AG09309 (cell line): ENCODE measurements at regions not wholly inside any gene's neighbourhood (a gene's known extent, or its start where the extent isn't known, plus 50 kb on each side); places are given as distances from the start of the nearest gene placed in this dataset.

ENCODE experiments used
- DNase-seq: peaks from one replicate; pipeline ENCODE4 v3.0.0-alpha.2; 2010; ENCODE audit warnings: low read depth
- H3K4me3 ChIP-seq: 2 replicates; pipeline ENCODE4 v1.5.1; 2011; ENCODE audit warnings: mild to moderate bottlenecking, low read depth, low read length, moderate library complexity; ENCODE audit not compliant: control insufficient read depth
- TF ChIP-seq, protein P1 (sequence below): IDR thresholded peaks from 2 replicates; pipeline ENCODE4 v1.5.1; 2011; ENCODE audit warnings: mild to moderate bottlenecking, low read depth, low read length, inconsistent platforms; ENCODE audit not compliant: insufficient read depth, control insufficient read depth; ENCODE audit errors: missing control alignments

DNA sequence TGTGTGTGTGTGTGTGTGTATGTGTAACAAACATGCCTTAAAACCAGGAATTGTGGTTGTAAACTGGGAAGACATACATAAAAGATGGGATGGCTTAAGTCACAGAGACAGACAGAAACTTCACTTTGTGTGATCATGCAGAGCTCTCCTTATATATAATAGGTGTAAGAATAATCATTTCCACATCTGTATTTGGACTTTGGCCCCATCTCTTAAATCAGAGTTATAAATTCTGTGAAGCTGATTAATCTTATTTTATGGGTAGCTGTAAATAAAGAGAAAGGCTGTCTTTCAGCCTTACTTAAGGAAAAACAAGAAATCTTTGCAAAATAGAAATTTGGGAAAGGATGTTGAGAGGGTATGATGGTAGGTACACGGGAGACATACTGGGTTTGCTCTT is 174.6 kb upstream of the PITX2 start:
- H3K4me3 ChIP-seq = no peak overlapping the region
- TF ChIP-seq, protein P1, sequence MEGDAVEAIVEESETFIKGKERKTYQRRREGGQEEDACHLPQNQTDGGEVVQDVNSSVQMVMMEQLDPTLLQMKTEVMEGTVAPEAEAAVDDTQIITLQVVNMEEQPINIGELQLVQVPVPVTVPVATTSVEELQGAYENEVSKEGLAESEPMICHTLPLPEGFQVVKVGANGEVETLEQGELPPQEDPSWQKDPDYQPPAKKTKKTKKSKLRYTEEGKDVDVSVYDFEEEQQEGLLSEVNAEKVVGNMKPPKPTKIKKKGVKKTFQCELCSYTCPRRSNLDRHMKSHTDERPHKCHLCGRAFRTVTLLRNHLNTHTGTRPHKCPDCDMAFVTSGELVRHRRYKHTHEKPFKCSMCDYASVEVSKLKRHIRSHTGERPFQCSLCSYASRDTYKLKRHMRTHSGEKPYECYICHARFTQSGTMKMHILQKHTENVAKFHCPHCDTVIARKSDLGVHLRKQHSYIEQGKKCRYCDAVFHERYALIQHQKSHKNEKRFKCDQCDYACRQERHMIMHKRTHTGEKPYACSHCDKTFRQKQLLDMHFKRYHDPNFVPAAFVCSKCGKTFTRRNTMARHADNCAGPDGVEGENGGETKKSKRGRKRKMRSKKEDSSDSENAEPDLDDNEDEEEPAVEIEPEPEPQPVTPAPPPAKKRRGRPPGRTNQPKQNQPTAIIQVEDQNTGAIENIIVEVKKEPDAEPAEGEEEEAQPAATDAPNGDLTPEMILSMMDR = no peak
- no peak for DNase-seq

DNA sequence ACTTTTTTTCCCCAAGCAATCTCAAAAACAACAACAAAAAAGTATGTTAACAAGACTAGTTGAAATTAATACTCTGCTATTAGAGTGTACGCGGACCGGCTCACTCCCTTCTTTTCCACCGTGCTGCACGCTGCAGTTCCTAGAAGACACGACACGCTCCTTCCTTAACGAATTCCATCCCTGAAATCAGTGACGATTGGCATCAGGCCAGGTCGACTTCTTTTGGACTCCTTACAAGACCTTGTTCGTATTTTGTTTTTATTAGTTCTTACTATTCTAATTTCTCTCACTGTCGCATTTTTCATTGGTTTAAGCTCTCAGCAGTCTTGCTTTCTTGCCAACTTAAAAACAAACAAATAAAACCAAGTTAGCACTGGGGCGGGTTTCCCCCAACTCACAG is 175.8 kb upstream of the PITX2 start:
- TF ChIP-seq, protein P1 = no peak
- no peak for DNase-seq
- no peak overlapping the region for H3K4me3 ChIP-seq

DNA sequence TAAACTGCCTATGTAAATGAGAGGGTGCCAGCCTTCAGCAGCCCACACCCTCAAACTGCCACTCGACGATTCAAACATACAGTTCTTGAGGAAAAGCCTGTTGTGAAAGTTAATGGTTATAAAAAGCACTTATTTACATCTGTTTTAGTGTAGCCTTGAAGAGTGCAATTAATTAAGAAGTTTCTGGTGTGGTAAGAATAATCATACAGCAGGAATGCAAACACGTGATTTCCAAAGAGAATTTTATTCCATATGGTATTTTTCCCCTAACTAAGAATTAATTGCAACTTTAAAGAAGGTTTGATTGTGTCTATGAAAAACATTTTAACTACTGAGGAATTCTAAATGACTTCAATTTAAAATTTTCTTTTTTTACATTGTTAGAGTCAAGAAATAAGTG is 176.3 kb upstream of the PITX2 start:
- no peak for DNase-seq
- TF ChIP-seq, protein P1 = no peak
- H3K4me3 ChIP-seq = no peak overlapping the region

DNA sequence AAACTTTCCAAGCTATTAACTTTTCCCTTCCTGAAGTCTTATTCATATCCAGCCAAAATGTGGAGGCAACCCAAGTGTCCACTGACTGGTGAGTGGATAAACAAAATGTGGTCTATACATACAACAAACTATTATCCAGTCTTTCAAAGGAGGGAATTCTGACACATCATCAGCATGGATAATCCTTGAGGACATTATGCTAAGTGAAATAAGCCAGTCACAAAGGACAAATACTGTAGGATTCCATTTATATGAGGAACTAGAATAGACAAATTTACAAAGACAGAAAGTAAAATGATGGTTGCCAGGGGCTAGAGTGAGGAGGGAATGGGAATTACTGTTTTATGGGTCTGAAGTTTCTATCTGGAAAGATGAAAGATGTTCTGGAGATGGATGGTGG is 178.7 kb upstream of the PITX2 start:
- TF ChIP-seq, protein P1 = no peak
- H3K4me3 ChIP-seq = no peak overlapping the region
- DNase-seq = no peak

DNA sequence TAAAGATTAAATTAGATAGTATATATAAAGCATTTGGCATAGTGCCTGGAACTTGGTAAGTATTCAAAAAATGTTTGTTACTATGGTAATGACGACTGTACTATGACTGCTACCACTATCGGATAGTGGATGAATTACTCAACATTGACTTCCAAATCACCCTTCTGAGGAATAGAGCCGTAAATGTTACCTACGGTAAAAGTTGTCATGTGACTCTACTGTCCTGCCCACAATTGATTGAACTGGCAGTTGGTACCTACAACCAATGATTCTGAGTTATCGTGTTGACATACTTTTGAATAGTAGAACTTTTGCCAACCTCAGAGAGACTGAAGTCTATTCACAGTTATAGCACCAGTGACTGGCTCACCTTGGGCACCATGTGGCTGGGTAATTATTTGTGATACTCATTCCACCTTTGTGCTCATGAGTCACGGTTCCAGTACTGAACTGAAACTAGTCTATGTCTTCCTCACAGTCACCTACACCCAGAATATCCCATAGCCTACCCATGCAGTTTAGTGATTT is 185.5 kb upstream of the PITX2 start:
- TF ChIP-seq, protein P1 = no peak
- no peak for DNase-seq
- no peak overlapping the region for H3K4me3 ChIP-seq

DNA sequence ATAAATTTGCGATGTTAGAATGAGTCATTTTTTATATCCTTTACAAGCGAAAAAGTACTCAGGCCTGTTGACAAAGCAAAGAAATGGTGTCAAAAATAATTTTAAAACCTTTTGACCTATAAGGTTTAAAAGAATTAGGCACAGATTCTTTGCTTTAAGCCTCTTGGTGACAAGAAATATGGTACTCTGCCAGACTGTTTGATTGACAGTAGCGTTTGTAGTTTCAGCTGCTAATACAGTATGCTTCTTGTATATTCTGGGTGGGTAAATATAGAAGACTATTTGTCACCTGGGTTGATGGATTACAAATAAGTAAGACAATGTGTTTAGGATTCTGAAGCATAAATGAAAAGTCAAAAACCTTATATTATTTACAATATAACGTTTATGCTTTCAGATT is 193.1 kb upstream of the PITX2 start:
- H3K4me3 ChIP-seq = no peak overlapping the region
- no peak for DNase-seq
- TF ChIP-seq, protein P1 = no peak

DNA sequence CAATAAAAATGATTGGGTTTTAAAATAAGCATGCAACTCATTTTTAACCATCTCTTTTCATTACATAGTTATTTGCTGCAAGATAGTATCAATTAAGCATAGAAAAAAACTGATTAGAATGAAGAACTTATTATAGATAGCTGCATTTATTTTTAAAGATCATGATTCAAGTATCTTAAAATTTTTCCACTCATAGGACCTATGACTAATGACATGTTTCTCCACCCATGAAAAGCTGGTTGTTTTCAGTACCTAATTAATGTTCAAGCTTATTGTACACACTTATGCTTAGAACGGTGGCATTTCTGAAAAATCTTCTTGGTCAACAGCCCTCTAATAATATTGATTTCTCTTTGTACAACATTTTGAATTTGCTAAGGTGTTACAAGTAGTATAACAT is 193.5 kb upstream of the PITX2 start:
- TF ChIP-seq, protein P1 = no peak

More for the DNA sequence above, 193.5 kb upstream of the PITX2 start:
- H3K4me3 ChIP-seq = no peak overlapping the region
- DNase-seq = no peak
